H54 (cell line): ENCODE measurements at regions not wholly inside any gene's neighbourhood (a gene's known extent, or its start where the extent isn't known, plus 50 kb on each side); places are given as distances from the start of the nearest gene placed in this dataset.
"Not testable (repeated sequence)": the region's sequence is repeated elsewhere in the genome, so short reads cannot be mapped to it uniquely, and the experiment has no call there.

ENCODE experiments used
- DNase-seq: peaks from one replicate; pipeline ENCODE4 v3.0.0; 2011; ENCODE audit warnings: low spot score, mixed read lengths; ENCODE audit not compliant: insufficient read length
- FAIRE-seq: peaks from 3 replicates; lab custom pipeline; 2011; peaks lifted over from hg19 to GRCh38; lab: Jason Lieb, UNC
- POLR2A ChIP-seq: IDR thresholded peaks from 2 replicates; pipeline ENCODE4 v1.6.1; 2011; ENCODE audit warnings: low read depth, mild to moderate bottlenecking, low read length

DNA sequence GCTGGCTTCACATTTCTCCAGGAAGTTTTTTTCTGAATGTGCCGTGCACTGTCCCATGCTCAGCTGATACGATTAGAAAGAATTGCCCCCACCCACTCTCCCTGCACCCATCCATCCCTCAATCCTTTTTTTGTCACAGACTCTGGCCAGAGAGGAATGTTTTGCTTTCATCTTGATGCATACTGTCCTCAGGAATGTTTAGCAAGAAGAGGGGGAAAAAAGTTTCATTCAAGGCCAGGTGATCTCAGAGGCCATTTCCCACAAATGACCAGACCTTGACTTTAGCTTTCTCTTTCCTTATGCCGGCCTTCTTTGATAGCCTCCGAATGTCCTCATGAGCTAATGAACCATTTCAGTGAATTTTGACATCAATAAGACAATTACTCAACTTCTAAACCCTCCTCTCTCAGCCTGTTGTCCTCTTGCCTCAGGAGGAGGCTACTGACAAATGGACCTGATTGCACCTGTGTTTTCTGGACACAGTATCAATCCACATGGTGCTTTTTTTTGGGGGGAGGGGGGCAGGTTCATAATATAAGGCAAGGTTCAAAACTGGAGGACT, 105.0 kb upstream of the KLF6 start:
- FAIRE-seq (peak; percentile 69), DNase-seq (no peak)
- TF ChIP-seq POLR2A, result no peak

DNA sequence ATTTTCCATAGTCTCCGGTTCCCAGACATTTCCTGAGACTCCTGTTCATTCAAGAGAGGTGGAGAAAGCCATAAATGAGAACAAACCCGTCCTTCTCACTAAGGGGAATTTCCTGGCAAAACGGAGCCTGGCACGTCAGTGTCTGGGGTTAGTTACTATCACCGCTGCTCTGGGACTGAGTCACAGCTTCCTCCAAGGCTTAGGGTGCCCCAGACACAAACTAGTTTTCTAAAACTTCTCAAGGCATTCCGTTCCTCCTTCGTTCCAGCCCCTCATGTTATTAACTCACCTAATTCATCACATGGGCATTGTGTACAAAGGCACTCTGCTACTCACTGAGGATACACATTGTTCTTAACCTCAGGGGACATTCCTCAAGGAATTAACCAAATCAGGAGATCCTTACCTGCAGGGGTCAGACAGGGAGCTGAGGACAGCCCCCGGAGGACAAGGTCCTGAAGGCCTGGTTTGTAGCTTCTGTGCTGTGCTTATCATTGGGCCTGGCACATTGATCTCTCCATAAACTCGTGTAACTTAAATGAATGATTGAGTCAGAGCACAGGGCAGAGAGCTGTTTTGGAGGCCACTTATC, 103.0 kb upstream of the KLF6 start:
- DNase-seq (no peak), FAIRE-seq (no peak)
- no peak for TF ChIP-seq POLR2A

DNA sequence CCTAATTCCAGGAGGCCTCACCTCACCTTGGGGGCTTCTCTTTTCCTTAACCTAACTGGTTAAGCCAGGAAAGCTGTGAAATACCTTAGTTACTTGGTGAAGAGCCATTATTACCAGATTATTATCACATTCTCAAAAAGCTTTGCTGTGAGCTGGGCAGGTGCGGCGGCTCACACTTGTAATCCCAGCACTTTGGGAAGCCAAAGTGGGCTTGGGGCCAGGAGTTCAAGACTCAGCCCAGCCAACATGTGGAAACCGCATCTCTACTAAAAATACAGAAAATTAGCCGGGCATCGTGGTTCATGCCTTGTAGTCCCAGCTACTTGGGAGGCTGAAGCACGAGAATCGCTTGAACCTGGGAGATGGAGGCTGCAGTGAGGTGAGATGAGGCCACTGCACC, 102.4 kb upstream of the KLF6 start:
- FAIRE-seq, result no peak
- no peak for DNase-seq
- no peak for TF ChIP-seq POLR2A

DNA sequence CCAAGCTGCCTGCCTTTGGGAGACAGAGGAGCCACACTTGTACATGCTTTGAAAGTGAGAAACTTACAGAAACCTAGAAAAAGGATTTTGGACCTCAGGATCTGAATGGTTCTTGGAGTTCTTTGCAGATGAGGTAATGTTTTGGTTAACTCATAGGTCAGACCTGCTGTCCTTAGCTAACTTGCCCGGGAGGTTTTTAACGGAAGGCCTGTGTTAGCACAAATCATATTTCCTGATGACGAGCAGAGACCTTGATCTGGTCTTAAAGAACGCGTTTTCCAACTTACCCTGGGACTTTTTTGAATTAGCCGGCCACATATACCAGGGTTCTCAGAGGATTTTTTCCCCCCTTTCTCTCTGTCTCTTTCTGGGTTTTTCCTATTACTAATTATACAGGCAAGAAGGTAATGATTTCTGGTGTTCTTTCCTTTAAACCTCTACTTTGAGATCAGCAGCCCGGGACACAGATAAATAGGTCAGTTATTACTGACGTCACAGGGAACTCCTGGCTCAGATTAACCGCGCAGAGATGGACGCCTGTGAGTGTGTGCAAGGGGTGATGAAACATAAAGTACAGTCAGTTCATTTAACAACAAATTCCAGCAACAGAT, 101.7 kb upstream of the KLF6 start:
- DNase-seq (no peak), FAIRE-seq (no peak)
- TF ChIP-seq POLR2A, result no peak

DNA sequence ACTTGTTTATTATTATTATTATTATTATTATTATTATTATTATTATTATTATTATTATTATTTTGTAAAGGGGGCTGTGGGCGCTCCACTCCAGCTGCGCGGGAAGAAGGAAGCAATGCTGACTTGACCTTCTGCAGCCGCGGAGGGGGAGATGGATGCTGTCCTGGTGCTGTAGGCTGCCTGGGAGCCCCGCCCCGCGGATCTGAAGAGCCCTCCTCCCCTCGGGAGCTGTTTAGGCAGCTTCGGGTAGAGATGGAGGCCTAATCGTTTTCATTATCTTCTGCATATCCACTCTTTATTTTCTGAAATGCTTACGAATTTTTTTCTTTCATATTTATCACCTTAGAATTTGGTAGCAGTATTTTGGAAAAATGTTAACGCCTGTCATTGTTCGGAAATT, 101.2 kb upstream of the KLF6 start:
- TF ChIP-seq POLR2A, result no peak
- peak; percentile 44 for DNase-seq
- FAIRE-seq, result no peak

DNA sequence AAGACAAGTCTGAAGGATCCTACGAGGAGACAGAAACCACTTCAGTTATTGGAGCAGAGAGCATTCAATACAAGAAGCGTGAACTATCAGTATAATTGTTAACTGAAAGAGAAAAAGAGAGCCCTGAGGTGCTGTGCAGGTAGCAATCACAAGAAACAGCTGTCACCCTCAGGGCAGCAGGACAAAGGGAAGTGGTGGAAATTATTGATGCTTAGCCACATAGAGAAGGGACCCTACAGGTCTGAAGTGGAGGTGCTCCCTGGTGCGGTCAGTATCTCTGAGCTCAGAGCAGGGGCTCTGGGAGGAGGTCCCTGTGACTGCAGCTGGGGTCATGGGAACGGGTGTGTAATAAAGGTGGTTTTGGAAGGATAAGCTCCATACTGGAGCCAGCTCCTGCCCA, 97.8 kb upstream of the KLF6 start:
- FAIRE-seq (no peak), DNase-seq (no peak)
- no peak for TF ChIP-seq POLR2A

DNA sequence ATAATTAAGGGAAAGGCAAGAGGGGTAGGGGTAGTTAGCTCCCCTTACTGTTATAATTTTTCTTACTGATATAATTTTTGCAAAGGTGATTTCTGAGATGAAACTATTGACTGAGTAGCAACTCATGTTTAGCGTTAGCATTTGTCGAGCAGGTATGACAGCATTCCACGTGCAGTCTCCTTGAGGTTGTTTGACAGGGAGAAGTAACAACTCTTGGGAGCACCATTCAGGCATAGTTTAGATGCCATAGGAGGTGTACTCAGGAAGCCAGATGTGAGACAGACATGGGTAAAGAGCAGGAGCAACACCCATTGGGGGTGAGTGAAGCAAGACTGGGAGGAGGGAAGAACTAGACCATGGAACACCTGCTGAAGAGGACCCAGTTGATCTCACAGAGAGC, 96.6 kb upstream of the KLF6 start:
- no peak for FAIRE-seq
- TF ChIP-seq POLR2A, result no peak
- no peak for DNase-seq

DNA sequence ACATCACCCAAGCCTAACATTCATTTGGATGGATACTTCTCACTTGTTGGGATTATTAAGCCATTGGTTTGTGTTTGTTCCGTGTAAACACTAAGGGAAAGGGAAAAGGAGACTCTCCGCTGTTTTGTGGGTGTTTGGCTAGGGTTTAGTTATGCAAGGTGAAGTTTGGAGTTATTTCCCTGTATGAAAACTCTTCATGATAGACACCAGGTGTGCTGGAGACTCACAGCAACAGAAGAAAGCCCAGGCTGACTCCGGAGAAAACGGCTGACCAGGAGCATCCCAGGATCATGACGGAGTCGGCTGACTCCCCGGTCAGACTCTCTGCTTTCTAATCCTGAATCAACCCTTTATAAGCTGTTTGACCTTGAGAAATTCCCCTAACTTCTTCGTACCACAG, 94.1 kb upstream of the KLF6 start:
- FAIRE-seq, result no peak
- no peak for DNase-seq
- TF ChIP-seq POLR2A, result no peak

DNA sequence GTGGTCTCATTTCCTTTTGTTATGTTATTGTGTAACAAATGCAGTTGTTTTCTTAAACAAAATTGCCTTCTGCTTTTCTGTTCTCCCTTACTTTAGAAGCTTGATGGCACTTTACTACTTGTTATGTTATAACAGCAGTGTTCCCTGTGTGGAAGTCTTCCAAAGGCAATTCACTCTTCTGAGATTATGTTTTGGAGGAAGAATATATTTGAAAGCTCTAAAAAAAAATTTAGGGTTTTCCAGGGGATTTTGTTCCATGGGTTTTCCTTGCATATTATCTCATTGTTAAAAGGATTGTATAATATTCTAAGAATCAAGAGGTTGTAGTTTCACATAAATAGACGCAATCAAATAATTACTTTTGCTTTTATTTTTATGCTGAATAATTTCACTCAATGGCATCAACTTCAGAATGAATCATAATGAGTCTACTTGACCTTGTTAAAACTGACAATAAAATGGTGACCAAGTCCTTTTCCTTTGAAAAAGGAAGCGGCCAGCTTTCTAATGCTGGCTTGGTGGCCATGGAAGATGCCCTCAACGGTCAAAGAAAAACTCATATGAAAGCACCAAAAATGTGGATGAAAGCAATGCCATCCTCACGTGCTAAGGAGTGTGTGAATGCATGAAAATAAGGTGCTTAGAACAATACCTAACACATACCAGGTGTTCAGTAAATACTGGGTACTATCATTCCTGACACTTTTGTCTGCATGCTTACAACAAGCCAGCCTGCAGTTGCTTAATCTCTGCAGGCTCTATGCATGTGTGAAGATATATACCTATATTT, 92.4 kb upstream of the KLF6 start:
- no peak for DNase-seq
- TF ChIP-seq POLR2A, result no peak

DNA sequence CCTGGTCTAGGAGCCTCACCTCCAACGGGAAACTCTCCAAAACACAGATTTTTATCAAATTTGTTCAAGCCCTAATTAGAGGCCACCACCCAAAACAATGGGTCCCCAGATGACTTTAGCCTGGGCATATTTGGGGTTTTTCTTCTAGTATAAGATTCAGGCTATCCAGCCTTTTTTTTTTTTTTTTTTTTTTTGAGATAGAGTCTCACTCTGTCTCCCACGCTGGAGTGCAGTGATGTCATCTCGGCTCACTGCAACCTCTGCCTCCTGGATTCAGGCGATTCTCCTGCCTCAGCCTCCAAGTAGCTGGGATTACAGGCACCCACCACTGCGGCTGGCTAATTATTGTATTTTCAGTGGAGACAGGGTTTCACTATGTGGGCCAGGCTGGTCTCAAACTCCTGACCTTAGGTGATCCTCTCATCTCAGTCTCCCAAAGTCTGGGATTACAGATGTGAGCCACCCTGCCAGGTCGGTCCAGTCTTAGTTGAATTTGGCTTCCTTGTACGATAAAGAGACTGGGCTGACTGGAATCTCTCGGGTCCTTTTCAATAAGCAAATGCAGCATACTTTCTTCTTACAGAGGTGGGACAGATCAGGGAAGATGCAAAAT, 91.4 kb upstream of the KLF6 start:
- DNase-seq (no peak), FAIRE-seq (no peak)

More for the DNA sequence above, 92.4 kb upstream of the KLF6 start:
- no peak for FAIRE-seq

DNA sequence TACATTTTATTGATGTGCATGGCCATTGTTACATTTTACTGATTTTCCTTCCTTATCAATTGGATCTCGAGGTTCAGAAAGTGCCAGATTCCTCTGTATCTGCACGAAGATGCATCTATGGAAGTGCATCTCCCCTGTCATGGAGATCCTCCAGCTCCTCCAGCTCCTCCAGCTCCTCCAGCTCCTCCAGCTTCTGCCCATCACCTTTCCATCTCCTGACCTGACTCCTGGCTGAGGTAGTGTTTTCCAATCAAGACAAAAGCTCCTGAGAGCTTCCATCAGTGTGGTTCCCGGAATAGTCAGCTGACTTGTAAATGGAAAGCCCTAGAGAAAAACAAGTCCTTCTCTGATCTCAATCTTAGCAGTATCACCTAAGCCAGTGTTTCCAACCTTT, 90.8 kb upstream of the KLF6 start:
- no peak for DNase-seq
- FAIRE-seq, result no peak
- no peak for TF ChIP-seq POLR2A

More for the DNA sequence above, 91.4 kb upstream of the KLF6 start:
- no peak for TF ChIP-seq POLR2A

DNA sequence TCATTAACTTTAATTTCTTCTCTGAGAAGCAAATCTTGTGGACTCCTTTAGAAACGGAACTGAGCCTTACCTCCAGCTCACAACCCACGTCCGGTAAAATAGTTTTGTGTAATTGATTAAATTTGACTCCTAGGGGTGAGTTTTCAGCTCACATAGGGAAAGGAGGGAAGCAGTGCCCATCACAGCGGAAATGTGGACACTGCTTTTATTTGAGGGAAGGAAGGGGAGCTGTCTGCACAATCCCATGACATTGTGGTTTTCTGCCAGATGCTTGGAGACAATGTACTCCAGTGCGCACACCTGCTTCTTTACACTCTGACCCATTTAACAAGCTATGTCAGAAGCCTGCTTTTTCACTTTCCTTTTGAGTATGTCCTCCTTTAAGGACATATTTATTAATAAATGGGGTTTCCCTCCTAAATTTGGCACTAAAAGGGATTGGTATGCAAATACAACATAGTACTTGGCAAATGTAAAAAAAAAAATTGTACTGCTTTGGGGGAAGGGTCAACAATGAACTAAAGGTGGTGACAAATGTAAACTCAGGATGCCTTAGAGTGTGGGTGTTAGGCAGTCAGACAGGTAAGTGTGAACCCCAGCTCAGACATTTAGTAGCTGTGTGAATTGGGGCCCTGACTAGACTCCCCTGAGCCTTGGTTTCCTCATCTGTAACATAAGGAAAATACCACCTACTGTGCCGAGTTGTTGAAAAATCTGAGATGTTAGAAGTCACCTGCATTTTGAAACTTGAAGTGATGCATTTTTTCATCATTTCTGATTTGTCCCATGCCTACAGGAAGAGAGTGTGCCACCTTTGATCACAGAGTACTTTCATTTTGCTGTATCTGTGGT, 90.2 kb upstream of the KLF6 start:
- TF ChIP-seq POLR2A, result no peak
- no peak for FAIRE-seq
- DNase-seq, result no peak

DNA sequence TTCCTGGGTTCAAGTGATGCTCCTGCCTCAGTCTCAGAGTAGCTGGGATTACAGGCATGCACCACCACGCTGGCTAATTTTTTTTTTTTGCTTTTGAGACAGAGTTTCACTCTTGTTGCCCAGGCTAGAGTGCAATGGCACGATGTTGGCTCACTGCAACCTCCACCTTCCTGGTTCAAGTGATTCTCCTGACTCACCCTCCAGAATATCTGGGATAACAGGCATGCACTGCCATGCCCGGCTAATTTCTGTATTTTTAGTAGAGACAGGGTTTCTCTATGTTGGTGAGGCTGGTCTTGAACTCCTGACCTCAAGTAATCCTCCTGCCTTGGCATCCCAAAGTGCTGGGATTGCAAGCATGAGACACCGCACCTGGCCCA, 89.6 kb upstream of the KLF6 start:
- not testable (repeated sequence) for FAIRE-seq, DNase-seq
